ENCODE measurements at regions not wholly inside any gene's neighbourhood (a gene's known extent, or its start where the extent isn't known, plus 50 kb on each side); places are given as distances from the start of the nearest gene placed in this dataset.
"Not testable (repeated sequence)": the region's sequence is repeated elsewhere in the genome, so short reads cannot be mapped to it uniquely, and the experiment has no call there.

- peak; percentile 62 for DNase-seq
Measured at GRCh38 chrX:89350024-89350423, 571.7 kb upstream of the TGIF2LX start.

GRCh38 chrX:89369904-89370303 is 551.8 kb upstream of the TGIF2LX start:
- DNase-seq = not testable (repeated sequence)

- peak; percentile 83 for DNase-seq
Measured at GRCh38 chrX:89393004-89393403, 528.7 kb upstream of the TGIF2LX start.

- DNase-seq = not testable (repeated sequence)
Measured at GRCh38 chrX:89402818-89403217, 518.9 kb upstream of the TGIF2LX start.

GRCh38 chrX:89405148-89405547 is 516.6 kb upstream of the TGIF2LX start:
- DNase-seq = peak; percentile 1

- DNase-seq = not testable (repeated sequence)
Measured at GRCh38 chrX:89416930-89417329, 504.8 kb upstream of the TGIF2LX start.

- DNase-seq = not testable (repeated sequence)
Measured at GRCh38 chrX:89432652-89433231, 489.0 kb upstream of the TGIF2LX start.

All from OCI-M1 (cell line).